Stimulated activated CD8-positive, alpha-beta memory T cell treated with anti-CD3 and anti-CD28 coated beads, Interleukin-4, amount 100 ng/mL, for 4 hours (primary cell): ENCODE measurements at regions not wholly inside any gene's neighbourhood (a gene's known extent, or its start where the extent isn't known, plus 50 kb on each side); places are given as distances from the start of the nearest gene placed in this dataset.
"Not testable (repeated sequence)": the region's sequence is repeated elsewhere in the genome, so short reads cannot be mapped to it uniquely, and the experiment has no call there.

Experiments used
- DNase-seq, 2 donors: peaks; one replicate each; pipeline ENCODE4 v3.0.0-alpha.2; 2020; ENCODE audit warnings: low read depth in 2 of 2, low spot score in 1 of 2

- no peak for DNase-seq
Observed at GRCh38 chr6:134822920-134823709, 126.8 kb downstream of the ALDH8A1 start.

GRCh38 chr6:134821928-134822864 is 127.7 kb downstream of the ALDH8A1 start:
- DNase-seq, result no peak

GRCh38 chr6:134821397-134821796 is 128.5 kb downstream of the ALDH8A1 start:
- DNase-seq, result no peak

- no peak for DNase-seq
Observed at GRCh38 chr6:134819863-134820800, 129.8 kb downstream of the ALDH8A1 start.

- DNase-seq, result no peak
Observed at GRCh38 chr6:134819236-134819635, 130.7 kb downstream of the ALDH8A1 start.

GRCh38 chr6:134817448-134817847 is 132.5 kb downstream of the ALDH8A1 start:
- DNase-seq, result no peak

GRCh38 chr6:134816780-134817179 is 133.1 kb downstream of the ALDH8A1 start:
- no peak for DNase-seq

- DNase-seq, result no peak
Observed at GRCh38 chr6:134816300-134816699, 133.6 kb downstream of the ALDH8A1 start.

- DNase-seq, result no peak
Observed at GRCh38 chr6:134814076-134814695, 135.7 kb downstream of the ALDH8A1 start.

GRCh38 chr6:134813146-134813545 is 136.8 kb downstream of the ALDH8A1 start:
- no peak for DNase-seq

- DNase-seq, result no peak
Observed at GRCh38 chr6:134810402-134810801, 139.5 kb downstream of the ALDH8A1 start.

GRCh38 chr6:134809130-134809529 is 140.8 kb downstream of the ALDH8A1 start:
- no peak for DNase-seq

GRCh38 chr6:134806180-134806798 is 143.6 kb downstream of the ALDH8A1 start:
- DNase-seq, result no peak

- DNase-seq, result no peak
Observed at GRCh38 chr6:134805168-134805567, 144.7 kb downstream of the ALDH8A1 start.

GRCh38 chr6:134804311-134804710 is 145.6 kb downstream of the ALDH8A1 start:
- DNase-seq, result not testable (repeated sequence)

GRCh38 chr6:134802426-134803058 is 147.4 kb downstream of the ALDH8A1 start:
- no peak for DNase-seq

GRCh38 chr6:134797400-134798113 is 152.3 kb downstream of the ALDH8A1 start:
- DNase-seq, result no peak

- DNase-seq, result no peak
Observed at GRCh38 chr6:134795691-134796090, 154.2 kb downstream of the ALDH8A1 start.

- no peak for DNase-seq
Observed at GRCh38 chr6:134795001-134795400, 154.9 kb downstream of the ALDH8A1 start.
